Right cardiac atrium (tissue), 5 donors: ENCODE measurements at regions not wholly inside any gene's neighbourhood (a gene's known extent, or its start where the extent isn't known, plus 50 kb on each side); places are given as distances from the start of the nearest gene placed in this dataset.
A peak's percentile ranks its signal among the peaks of the same experiment; 100 is the strongest.

Source experiments
- ATAC-seq, 2 donors: fragments of 200-7000 bp; cut with Tn5 transposase; one replicate each; pipeline versions ENCODE4 v1.8.0 to v1.9.1; 2020; ENCODE audit warnings: moderate library complexity in 2 of 2, mild to moderate bottlenecking in 1 of 2
- DNase-seq, 3 donors: peaks; one replicate each; pipeline ENCODE4 v3.0.0-alpha.2; 2020
- H3K27ac ChIP-seq: one replicate; pipeline ENCODE4 v1.5.1; 2013; ENCODE audit warnings: mild to moderate bottlenecking, low read length, control low read depth, moderate library complexity
- H3K27me3 ChIP-seq: one replicate; pipeline ENCODE4 v1.6.1; 2013; ENCODE audit not compliant: control insufficient read depth, insufficient read depth
- H3K4me1 ChIP-seq: one replicate; pipeline ENCODE4 v1.6.1; 2013; ENCODE audit warnings: low read length; ENCODE audit not compliant: control insufficient read depth, insufficient read depth
- H3K4me3 ChIP-seq: one replicate; pipeline ENCODE4 v1.5.1; 2013; ENCODE audit warnings: low read length, control low read depth
- H3K9me3 ChIP-seq: one replicate; pipeline ENCODE4 v1.6.1; 2013; ENCODE audit warnings: low read length; ENCODE audit not compliant: control insufficient read depth
- WGBS: extraction: QIAGEN DNeasy Blood & Tissue Kit; methylation state at CpG from one replicate; pipeline ENCODE4 v1.1.7; 2013; 5-methylcytosine and 5-hydroxymethylcytosine counted together
- intact Hi-C, 4 donors: fragments of 100-400 bp; cut with DNase I; formaldehyde crosslinking; loops; one replicate each; pipeline versions ENCODE4 v1.11.0 to v1.14.0; 2022 to 2023
- donor health status: healthy with polysubstance abuse.
- donor health status: DM: no; HTN: yes; CAD: no.
- donor health status: DM: no; HTN: no; CAD: no.
- donor health status: DM: no; HTN: yes; CAD: no; lungs with severe emphysema.
- donor health status: DM: yes; HTN: yes; CAD: no.

DNA sequence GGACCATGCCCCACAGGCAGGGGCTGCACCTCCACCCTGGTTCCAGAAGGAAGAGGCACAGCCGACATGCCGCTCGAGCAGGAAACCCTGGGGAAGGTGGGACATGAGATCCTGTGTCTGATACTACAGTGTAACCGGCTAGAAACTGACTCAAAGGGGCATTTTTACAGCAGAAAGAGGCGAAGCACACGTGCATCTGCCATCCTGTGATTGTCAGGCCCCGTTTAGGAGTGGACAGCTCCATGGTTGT is 62.7 kb downstream of the SIK1 start:
- peaks cover 6% of the 10 kb centered on the region for H3K4me1 ChIP-seq
- intact Hi-C loops = no loop called here

DNA sequence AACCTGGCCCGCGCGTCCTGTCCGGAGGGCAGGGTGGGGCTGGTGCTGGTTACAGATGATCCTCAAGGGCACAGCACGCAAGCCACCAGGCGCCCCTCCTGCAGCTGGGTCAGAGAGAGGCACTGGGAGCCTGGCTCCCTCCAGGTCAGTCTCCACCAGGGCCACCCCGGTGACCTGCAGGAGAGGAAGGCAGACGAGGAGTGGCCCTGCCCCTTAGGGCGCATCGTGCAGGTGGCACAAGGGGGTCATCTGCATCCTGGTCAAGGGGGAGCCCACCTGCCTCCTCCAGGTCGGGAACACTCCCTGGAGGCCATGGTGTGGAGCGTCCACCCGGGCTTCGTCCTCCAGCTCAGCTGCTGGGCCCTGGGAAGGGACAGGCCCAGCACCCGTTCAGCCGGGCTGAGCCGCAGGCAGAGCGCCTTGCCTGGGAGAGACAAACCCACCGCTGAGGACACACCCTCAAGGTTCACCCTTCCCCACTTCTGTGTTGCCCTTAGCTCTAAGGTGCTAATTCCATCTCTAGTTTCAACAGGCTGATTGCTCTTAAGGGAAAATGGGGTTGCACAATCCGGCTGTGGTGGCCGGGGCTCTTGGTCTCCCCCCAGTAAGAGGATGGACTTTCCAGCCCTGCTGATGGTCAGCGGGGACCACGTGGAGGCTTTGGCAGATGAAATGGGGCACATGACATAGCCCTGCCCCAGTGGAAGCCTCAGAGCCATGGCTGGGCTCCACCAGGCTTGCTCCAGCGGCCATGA is 63.2 kb downstream of the SIK1 start:
- Histone ChIP-seq H3K4me3 (no peak overlapping the region), H3K9me3 (no peaks in the 10 kb centered on the region), H3K27ac (no peak overlapping the region), H3K4me1 (peaks cover 6% of the 10 kb centered on the region), H3K27me3 (no peaks in the 10 kb centered on the region)
- DNase-seq = peak; percentile 16 to 58 (median 48)
- 91% methylated on average over 24 of the region's 24 CpGs for WGBS
- ATAC-seq = no peak
- intact Hi-C loops = no loop called here

More for the DNA sequence above, 62.7 kb downstream of the SIK1 start:
- 90% methylated on average over 7 of the region's 7 CpGs for WGBS
- Histone ChIP-seq H3K27ac (no peak overlapping the region), H3K27me3 (no peaks in the 10 kb centered on the region), H3K4me3 (no peak overlapping the region), H3K9me3 (no peaks in the 10 kb centered on the region)
- DNase-seq = no peak
- ATAC-seq = no peak

DNA sequence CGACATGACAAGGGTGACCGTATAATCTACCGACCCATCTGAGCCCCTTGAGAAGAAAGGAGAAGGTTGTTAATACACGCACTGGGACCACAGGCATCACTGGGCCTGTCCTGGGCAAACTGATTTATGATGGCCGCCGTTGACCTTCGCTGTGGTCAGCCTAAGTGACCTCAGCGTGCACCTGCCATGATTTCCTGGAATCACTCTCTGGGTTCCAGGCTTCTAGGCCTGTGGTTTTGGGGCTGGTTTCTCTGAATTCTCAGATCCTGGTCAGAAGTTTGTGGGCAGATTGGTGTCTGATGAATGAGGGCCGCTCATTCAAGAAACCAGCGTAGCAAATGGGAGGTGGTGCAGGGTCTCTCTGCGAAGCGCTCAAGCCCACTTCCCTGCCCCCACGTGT is 64.0 kb downstream of the SIK1 start:
- ATAC-seq (no peak), DNase-seq (peak; percentile 3 to 55 (median 9))
- intact Hi-C loops = no loop called here
- Histone ChIP-seq H3K4me1 (peaks cover 6% of the 10 kb centered on the region), H3K27ac (peak overlapping the region; percentile 27), H3K27me3 (no peaks in the 10 kb centered on the region), H3K9me3 (no peaks in the 10 kb centered on the region), H3K4me3 (no peak overlapping the region)
- WGBS = 92% methylated on average over 13 of the region's 13 CpGs

DNA sequence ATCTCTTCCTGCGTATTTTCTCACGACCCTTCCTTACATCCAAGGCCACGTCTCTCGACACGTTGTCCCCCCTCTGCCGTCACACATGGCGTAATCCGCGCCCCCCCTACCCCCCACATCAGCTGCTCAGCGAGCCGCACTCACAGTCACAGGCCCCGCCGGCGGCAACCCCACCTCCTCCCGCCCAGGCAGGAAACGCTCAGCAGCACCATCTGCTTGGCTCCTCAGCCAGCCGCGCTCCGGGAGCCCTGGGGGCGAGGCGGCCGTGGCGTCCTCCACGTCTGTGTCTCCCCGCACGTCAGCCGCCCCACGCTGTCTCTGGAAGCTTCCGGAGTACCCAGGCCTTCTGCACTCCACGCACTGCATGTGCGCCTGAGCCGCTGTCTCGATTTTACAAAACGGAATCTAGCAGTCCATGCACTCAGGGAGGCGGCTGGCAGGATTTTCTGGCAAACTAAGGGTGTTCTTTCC is 64.6 kb downstream of the SIK1 start:
- Histone ChIP-seq H3K9me3 (no peaks in the 10 kb centered on the region), H3K4me1 (peaks cover 6% of the 10 kb centered on the region)
- intact Hi-C loops = no loop called here

DNA sequence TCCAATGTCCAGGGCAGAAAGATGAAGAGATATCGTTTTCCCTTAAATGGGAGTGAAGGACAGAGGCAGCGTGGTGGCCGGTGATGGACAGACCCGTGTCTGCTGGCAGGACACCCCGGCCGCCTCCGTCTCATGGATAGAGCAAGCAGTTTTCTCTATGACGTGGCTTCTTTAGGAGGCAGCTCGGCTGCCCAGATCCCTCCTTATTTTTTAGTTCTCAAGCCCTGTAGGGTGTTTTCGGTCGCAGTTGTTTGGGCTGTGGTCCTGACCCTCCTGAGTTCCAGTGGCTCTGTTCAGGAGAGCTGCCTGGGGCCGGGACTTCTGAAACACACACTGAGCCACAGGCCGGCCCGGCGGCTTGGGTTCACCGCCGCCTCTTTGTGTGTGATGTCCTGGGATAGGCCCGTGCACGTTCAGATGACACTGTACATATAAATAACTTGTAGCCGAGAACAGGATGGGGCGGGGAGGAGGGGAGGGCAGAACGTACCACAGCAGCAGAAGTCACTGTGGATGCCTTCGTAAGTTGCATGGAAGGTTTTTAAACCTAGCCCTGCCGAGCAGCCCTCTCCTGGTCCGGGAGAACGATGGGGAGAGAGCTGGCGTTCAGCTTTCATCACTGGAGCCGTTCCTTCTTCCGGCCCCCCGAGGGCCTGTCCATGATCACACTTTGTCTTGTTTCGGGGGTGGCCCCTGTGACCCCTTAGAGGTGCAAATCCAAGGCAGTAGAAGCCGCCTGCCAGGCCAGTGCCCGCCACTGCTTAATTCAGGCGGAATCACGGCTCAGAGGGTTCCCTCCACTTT is 65.2 kb downstream of the SIK1 start:
- ATAC-seq (peak; percentile 83 to 85), DNase-seq (peak; percentile 62 to 87 (median 83))
- Histone ChIP-seq H3K27ac (peak overlapping the region; percentile 97), H3K4me3 (peak overlapping the region; percentile 29), H3K27me3 (no peaks in the 10 kb centered on the region), H3K9me3 (no peaks in the 10 kb centered on the region), H3K4me1 (peaks cover 6% of the 10 kb centered on the region)
- 15% methylated on average over 35 of the region's 35 CpGs for WGBS
- intact Hi-C loops = no loop called here

More for the DNA sequence above, 64.6 kb downstream of the SIK1 start:
- DNase-seq = peak; percentile 86 to 93 (median 92)
- H3K4me3 ChIP-seq = peak overlapping the region; percentile 29
- peak; percentile 83 to 85 for ATAC-seq
- no peaks in the 10 kb centered on the region for H3K27me3 ChIP-seq
- peak overlapping the region; percentile 97 for H3K27ac ChIP-seq
- 11% methylated on average over 35 of the region's 35 CpGs for WGBS

DNA sequence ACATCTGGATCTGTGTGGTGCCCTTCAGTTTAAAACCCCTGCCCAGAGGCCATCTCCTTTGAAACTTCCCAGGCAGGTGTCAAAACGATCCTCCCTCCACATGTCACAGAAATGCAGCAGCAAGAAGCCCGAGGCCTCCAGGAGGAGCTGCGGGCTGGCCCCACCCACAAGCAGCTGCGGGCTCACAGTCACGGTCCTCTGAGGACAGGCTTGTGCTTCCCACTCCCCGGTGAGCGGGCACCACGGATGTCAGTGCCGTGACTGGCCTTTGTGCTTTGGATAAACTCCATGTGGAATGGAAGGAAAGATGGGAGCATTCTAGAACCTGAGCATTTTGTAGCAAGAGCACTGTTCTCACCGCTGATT is 65.8 kb downstream of the SIK1 start:
- ATAC-seq (peak; percentile 32 to 50), DNase-seq (peak; percentile 62 to 81 (median 79))
- H3K27me3 ChIP-seq = no peaks in the 10 kb centered on the region
- 18% methylated on average over 10 of the region's 10 CpGs for WGBS
- H3K9me3 ChIP-seq = no peaks in the 10 kb centered on the region
- intact Hi-C loops = no loop called here
- H3K4me3 ChIP-seq = peak overlapping the region; percentile 29
- H3K27ac ChIP-seq = peak overlapping the region; percentile 97
- H3K4me1 ChIP-seq = peaks cover 6% of the 10 kb centered on the region

DNA sequence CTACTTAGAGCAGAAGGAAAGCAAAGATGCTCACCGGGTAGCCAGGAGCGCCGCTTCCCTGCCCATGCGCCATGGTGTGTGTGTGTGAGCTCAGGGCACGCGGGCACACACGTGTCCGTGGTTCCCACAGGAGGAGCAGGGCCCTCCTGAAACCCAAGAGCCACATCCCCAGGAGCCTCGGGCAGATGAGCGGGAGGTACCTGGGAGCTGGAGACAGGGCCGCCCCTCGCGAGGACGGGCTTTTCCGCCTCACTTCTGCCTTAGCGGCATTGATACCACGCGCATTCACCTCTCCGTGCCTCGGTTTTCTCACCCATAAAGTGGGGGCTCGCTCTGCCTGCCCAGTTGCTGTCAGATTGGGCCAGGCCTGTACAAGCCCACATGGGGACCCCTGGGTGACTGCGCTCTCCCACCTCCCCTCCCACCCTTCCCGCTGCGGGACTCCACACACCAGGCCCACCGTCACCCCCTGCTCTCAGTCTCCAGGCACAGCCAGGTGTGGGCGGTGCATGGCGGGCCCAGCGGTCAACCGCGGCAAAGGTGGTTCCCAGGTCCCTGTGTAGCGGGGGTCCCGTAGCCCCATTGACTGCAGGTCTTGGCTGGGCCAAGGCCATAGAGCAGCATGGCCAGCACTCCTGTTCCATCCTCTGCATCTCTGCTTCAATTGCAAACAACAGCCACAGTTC is 66.3 kb downstream of the SIK1 start:
- no peaks in the 10 kb centered on the region for H3K27me3 ChIP-seq
- peaks cover 6% of the 10 kb centered on the region for H3K4me1 ChIP-seq
- ATAC-seq = no peak
- WGBS = 96% methylated on average over 32 of the region's 32 CpGs
- H3K4me3 ChIP-seq = no peak overlapping the region
- peak; percentile 14 to 67 (median 52) for DNase-seq
- intact Hi-C loops = no loop called here
- no peaks in the 10 kb centered on the region for H3K9me3 ChIP-seq
- H3K27ac ChIP-seq = peak overlapping the region; percentile 97

DNA sequence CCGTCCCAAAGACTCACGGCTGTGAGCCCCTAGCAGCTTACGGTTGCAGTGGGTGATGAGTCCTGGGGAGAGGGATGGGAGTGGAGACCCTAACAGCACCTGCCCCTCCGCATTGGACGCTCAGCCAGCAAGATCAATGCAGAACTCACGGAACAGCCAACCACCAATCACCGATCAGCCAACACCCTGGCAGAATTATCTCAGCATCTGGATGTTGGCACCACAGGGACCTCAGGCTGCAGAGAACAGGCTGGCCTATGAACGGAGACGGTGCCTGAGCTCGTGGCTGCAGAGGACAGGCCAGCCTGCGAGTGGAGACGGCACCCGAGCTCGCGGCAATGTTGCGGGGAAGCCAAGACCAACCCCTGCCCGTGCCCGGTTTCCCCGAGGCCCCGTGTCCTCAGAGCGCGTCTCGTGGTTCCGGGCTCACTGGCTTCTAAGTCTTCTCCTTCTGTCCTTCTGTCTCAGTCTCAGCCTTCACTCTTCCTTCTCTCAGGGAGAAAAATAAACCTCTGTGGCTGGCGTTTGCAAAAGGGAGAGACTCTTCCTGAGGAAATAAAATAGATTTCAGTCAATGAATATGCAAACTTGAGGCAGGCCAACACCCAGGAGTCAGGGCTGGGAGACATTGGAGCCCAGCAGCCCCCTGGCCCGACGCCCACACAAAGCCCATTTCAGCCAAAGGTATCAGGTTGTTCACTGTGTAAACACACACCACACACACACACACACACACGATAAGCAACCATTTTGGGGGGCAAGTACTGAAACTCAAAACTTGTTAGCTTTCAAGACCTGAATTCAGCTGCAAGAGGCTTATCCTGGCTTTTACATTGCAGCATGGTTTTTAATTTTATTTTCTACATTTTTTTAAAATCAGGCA is 67.8 kb downstream of the SIK1 start:
- Histone ChIP-seq H3K4me3 (no peak overlapping the region), H3K4me1 (peaks cover 6% of the 10 kb centered on the region), H3K9me3 (no peaks in the 10 kb centered on the region), H3K27ac (no peak overlapping the region), H3K27me3 (no peaks in the 10 kb centered on the region)
- intact Hi-C loops = loop anchor here in 1 of 4 donors (10.0 kb wide), 1 partner anchor 296 kb away; the partner anchor contains the start of genes HSF2BP and RRP1B
- ATAC-seq (no peak), DNase-seq (peak; percentile 9 to 55 (median 51))
- 81% methylated on average over 28 of the region's 28 CpGs for WGBS

DNA sequence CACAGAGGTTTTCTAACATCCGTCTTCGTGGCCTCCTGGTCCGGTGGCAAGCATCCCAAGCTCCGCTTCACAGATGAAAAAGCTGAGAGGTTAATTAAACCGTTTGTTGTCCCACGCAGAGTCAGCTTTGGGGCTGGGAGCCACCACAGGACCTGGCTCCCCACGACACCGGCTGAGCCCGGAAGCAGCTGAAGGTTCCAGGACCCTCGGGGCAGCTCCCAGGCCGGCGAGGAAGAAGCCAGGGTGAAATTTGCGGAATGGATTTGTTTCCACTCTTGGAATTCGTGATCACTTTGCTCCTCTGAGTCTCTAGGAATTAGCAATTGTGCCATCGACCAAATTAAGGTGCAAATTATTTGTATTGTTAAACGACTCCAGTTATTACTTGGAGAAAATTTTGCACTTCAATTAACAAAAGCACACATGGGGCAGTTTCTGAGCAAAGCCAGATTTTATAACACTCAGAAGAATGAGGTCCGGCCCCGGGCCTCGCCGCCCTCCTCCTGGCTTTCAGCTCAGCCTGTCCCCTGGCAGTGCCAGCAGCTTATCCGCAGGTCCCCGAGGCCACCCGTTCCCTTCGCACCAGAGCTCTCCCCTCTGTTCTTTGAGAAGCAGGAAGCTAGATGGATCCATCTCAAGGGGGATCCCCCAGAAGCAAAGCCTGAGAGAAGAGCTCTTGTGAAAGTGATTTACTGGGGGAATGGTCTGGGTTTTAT is 69.1 kb downstream of the SIK1 start:
- H3K4me3 ChIP-seq = no peak overlapping the region
- no peaks in the 10 kb centered on the region for H3K27me3 ChIP-seq
- ATAC-seq = no peak
- peaks cover 6% of the 10 kb centered on the region for H3K4me1 ChIP-seq
- peak in 2 of 3 donors; percentile 11 to 58 for DNase-seq
- H3K9me3 ChIP-seq = no peaks in the 10 kb centered on the region
- intact Hi-C loops = loop anchor here in 1 of 4 donors (10.0 kb wide), 1 partner anchor 297 kb away; the partner anchor contains the start of genes HSF2BP and RRP1B
- H3K27ac ChIP-seq = no peak overlapping the region
- 86% methylated on average over 24 of the region's 24 CpGs for WGBS

DNA sequence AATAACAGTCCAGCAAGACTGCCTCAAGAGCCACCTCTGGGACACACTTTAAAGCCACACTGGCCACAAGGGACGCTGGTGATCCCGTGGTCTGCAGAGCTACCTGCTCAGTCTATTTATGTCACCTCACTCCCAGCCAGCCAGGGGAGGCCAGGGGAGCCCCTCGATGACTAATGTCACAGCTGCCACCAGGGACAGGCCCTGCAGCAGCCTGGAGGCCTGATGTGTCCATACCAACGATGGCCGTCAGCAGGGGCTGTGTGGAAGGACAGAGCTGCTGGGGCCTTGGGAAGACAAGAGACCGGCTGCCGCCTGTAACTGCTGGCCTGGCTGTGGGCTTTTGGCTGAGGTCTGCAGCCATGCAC is 71.0 kb downstream of the SIK1 start:
- Histone ChIP-seq H3K27me3 (no peaks in the 10 kb centered on the region), H3K27ac (no peak overlapping the region), H3K4me3 (no peak overlapping the region), H3K4me1 (peaks cover 2% of the 10 kb centered on the region), H3K9me3 (no peaks in the 10 kb centered on the region)
- DNase-seq = peak; percentile 8 to 43 (median 36)
- 75% methylated on average over 7 of the region's 7 CpGs for WGBS
- no peak for ATAC-seq
- intact Hi-C loops = loop anchor here in 1 of 4 donors (10.0 kb wide), 1 partner anchor 299 kb away; the partner anchor contains the start of genes HSF2BP and RRP1B
